Naive B cell (primary cell): ENCODE measurements at regions not wholly inside any gene's neighbourhood (a gene's known extent, or its start where the extent isn't known, plus 50 kb on each side); places are given as distances from the start of the nearest gene placed in this dataset.
A peak's percentile ranks its signal among the peaks of the same experiment; 100 is the strongest.

Source experiments
- ATAC-seq, 2 donors: fragments of 150-1000 bp; cut with Tn5 transposase; 2 replicates each; pipeline ENCODE4 v1.10.0; 2021; ENCODE audit warnings: low read depth in 2 of 2, mild to moderate bottlenecking in 2 of 2, moderate library complexity in 2 of 2
- DNase-seq: peaks from one replicate; pipeline ENCODE4 v3.0.0; 2022
- H3K27ac Mint-ChIP-seq, 6 donors: one replicate each; pipeline ENCODE4 v1.8.0; 2020 to 2022; ENCODE audit warnings: mild to moderate bottlenecking in 6 of 6, mixed read lengths in 6 of 6, moderate library complexity in 5 of 6, inconsistent platforms in 2 of 6
- H3K27me3 Mint-ChIP-seq, 3 donors: one replicate each; pipeline ENCODE4 v1.8.0; 2021 to 2022; ENCODE audit warnings: mixed read lengths in 3 of 3, mild to moderate bottlenecking in 1 of 3
- H3K36me3 Mint-ChIP-seq, 2 donors: one replicate each; pipeline ENCODE4 v1.8.0; 2020 to 2022; ENCODE audit warnings: mixed read lengths in 2 of 2, inconsistent platforms in 1 of 2, mild to moderate bottlenecking in 1 of 2
- H3K4me1 Mint-ChIP-seq, 3 donors: one replicate each; pipeline ENCODE4 v1.8.0; 2020 to 2022; ENCODE audit warnings: mixed read lengths in 3 of 3, inconsistent platforms in 1 of 3, mild to moderate bottlenecking in 1 of 3, moderate library complexity in 1 of 3
- H3K4me3 Mint-ChIP-seq, 8 donors: one replicate each; pipeline ENCODE4 v1.8.0; 2020 to 2022; ENCODE audit warnings: mild to moderate bottlenecking in 8 of 8, mixed read lengths in 8 of 8, moderate library complexity in 8 of 8, inconsistent platforms in 2 of 8
- H3K9me3 Mint-ChIP-seq, 7 donors: one replicate each; pipeline ENCODE4 v1.8.0; 2020 to 2022; ENCODE audit warnings: mixed read lengths in 7 of 7, mild to moderate bottlenecking in 5 of 7, inconsistent platforms in 2 of 7, moderate library complexity in 1 of 7

GRCh38 chr11:86749821-86750401 is 50.4 kb upstream of the PRSS23 start:
- no peak overlapping the region for H3K4me3 Mint-ChIP-seq
- peaks cover 0 to 6% (median 0%) of the 10 kb centered on the region in 3 donors for H3K27me3 Mint-ChIP-seq

GRCh38 chr11:86749376-86749775 is 51.0 kb upstream of the PRSS23 start:
- Mint-ChIP-seq H3K36me3 (no peaks in the 10 kb centered on the region), H3K27me3 (peaks cover 0 to 6% (median 0%) of the 10 kb centered on the region in 3 donors), H3K4me1 (no peaks in the 10 kb centered on the region), H3K9me3 (peaks cover 0 to 1% (median 0%) of the 10 kb centered on the region in 7 donors), H3K4me3 (no peak overlapping the region), H3K27ac (no peak overlapping the region)
- ATAC-seq: no peak
- no peak for DNase-seq

More at GRCh38 chr11:86749821-86750401, 50.4 kb upstream of the PRSS23 start:
- Mint-ChIP-seq H3K9me3 (peaks cover 0 to 1% (median 0%) of the 10 kb centered on the region in 7 donors), H3K36me3 (no peaks in the 10 kb centered on the region), H3K4me1 (no peaks in the 10 kb centered on the region), H3K27ac (no peak overlapping the region)
- DNase-seq (no peak), ATAC-seq (no peak)

GRCh38 chr11:86748296-86748695 is 52.0 kb upstream of the PRSS23 start:
- Mint-ChIP-seq H3K36me3 (no peaks in the 10 kb centered on the region), H3K4me1 (no peaks in the 10 kb centered on the region), H3K27me3 (peaks cover 0 to 6% (median 0%) of the 10 kb centered on the region in 3 donors), H3K4me3 (peak overlapping the region in 1 of 8 donors; percentile 13), H3K9me3 (peaks cover 0 to 1% (median 0%) of the 10 kb centered on the region in 7 donors), H3K27ac (no peak overlapping the region)
- ATAC-seq (no peak), DNase-seq (no peak)

GRCh38 chr11:86747801-86748200 is 52.5 kb upstream of the PRSS23 start:
- H3K9me3 Mint-ChIP-seq: peaks cover 0 to 1% (median 0%) of the 10 kb centered on the region in 7 donors

GRCh38 chr11:86746514-86746913 is 53.8 kb upstream of the PRSS23 start:
- Mint-ChIP-seq H3K36me3 (no peaks in the 10 kb centered on the region), H3K4me3 (no peak overlapping the region), H3K27me3 (peaks cover 0 to 6% (median 0%) of the 10 kb centered on the region in 3 donors), H3K27ac (no peak overlapping the region), H3K9me3 (peaks cover 0 to 1% (median 0%) of the 10 kb centered on the region in 7 donors), H3K4me1 (no peaks in the 10 kb centered on the region)
- no peak for DNase-seq
- no peak for ATAC-seq

More at GRCh38 chr11:86747801-86748200, 52.5 kb upstream of the PRSS23 start:
- H3K27ac Mint-ChIP-seq: no peak overlapping the region
- no peak for DNase-seq
- peaks cover 0 to 6% (median 0%) of the 10 kb centered on the region in 3 donors for H3K27me3 Mint-ChIP-seq
- no peaks in the 10 kb centered on the region for H3K36me3 Mint-ChIP-seq
- no peaks in the 10 kb centered on the region for H3K4me1 Mint-ChIP-seq
- no peak for ATAC-seq
- H3K4me3 Mint-ChIP-seq: no peak overlapping the region

- no peak overlapping the region for H3K4me3 Mint-ChIP-seq
- H3K9me3 Mint-ChIP-seq: peaks cover 0 to 1% (median 0%) of the 10 kb centered on the region in 7 donors
- no peak for ATAC-seq
- H3K27ac Mint-ChIP-seq: no peak overlapping the region
- peaks cover 0 to 6% (median 0%) of the 10 kb centered on the region in 3 donors for H3K27me3 Mint-ChIP-seq
- H3K36me3 Mint-ChIP-seq: no peaks in the 10 kb centered on the region
- DNase-seq: no peak
- H3K4me1 Mint-ChIP-seq: no peaks in the 10 kb centered on the region
These were observed 54.8 kb upstream of the PRSS23 start for GRCh38 chr11:86745571-86745970.

GRCh38 chr11:86743223-86744118 is 56.9 kb upstream of the PRSS23 start:
- H3K4me1 Mint-ChIP-seq: no peaks in the 10 kb centered on the region
- H3K9me3 Mint-ChIP-seq: peaks cover 0 to 2% (median 0%) of the 10 kb centered on the region in 7 donors
- peaks cover 0 to 3% (median 0%) of the 10 kb centered on the region in 3 donors for H3K27me3 Mint-ChIP-seq
- ATAC-seq (no peak), DNase-seq (no peak)
- H3K27ac Mint-ChIP-seq: no peak overlapping the region
- H3K4me3 Mint-ChIP-seq: no peak overlapping the region
- H3K36me3 Mint-ChIP-seq: no peaks in the 10 kb centered on the region

GRCh38 chr11:86741839-86742805 is 58.2 kb upstream of the PRSS23 start:
- H3K36me3 Mint-ChIP-seq: no peaks in the 10 kb centered on the region
- no peak overlapping the region for H3K27ac Mint-ChIP-seq
- no peaks in the 10 kb centered on the region for H3K4me1 Mint-ChIP-seq

GRCh38 chr11:86741484-86741835 is 58.9 kb upstream of the PRSS23 start:
- Mint-ChIP-seq H3K27ac (no peak overlapping the region), H3K4me3 (no peak overlapping the region), H3K36me3 (no peaks in the 10 kb centered on the region), H3K9me3 (peaks cover 0 to 2% (median 0%) of the 10 kb centered on the region in 7 donors), H3K27me3 (no peaks in the 10 kb centered on the region), H3K4me1 (no peaks in the 10 kb centered on the region)
- ATAC-seq: no peak
- DNase-seq: no peak

More at GRCh38 chr11:86741839-86742805, 58.2 kb upstream of the PRSS23 start:
- DNase-seq (no peak), ATAC-seq (no peak)
- no peak overlapping the region for H3K4me3 Mint-ChIP-seq
- H3K9me3 Mint-ChIP-seq: peaks cover 0 to 2% (median 0%) of the 10 kb centered on the region in 7 donors
- no peaks in the 10 kb centered on the region for H3K27me3 Mint-ChIP-seq

- Mint-ChIP-seq H3K4me1 (no peaks in the 10 kb centered on the region), H3K27ac (no peak overlapping the region), H3K36me3 (no peaks in the 10 kb centered on the region), H3K27me3 (no peaks in the 10 kb centered on the region), H3K4me3 (peak overlapping the region in 1 of 8 donors; percentile 6), H3K9me3 (peaks cover 0 to 2% (median 0%) of the 10 kb centered on the region in 7 donors)
- ATAC-seq (no peak), DNase-seq (no peak)
These were observed 59.5 kb upstream of the PRSS23 start for GRCh38 chr11:86740628-86741483.

GRCh38 chr11:86738568-86738967 is 61.8 kb upstream of the PRSS23 start:
- Mint-ChIP-seq H3K36me3 (no peaks in the 10 kb centered on the region), H3K4me1 (no peaks in the 10 kb centered on the region), H3K27me3 (no peaks in the 10 kb centered on the region), H3K9me3 (peaks cover 0 to 2% (median 0%) of the 10 kb centered on the region in 7 donors), H3K4me3 (no peak overlapping the region), H3K27ac (no peak overlapping the region)
- ATAC-seq: no peak
- no peak for DNase-seq

- no peak overlapping the region for H3K27ac Mint-ChIP-seq
- no peaks in the 10 kb centered on the region for H3K27me3 Mint-ChIP-seq
- no peak overlapping the region for H3K4me3 Mint-ChIP-seq
- H3K9me3 Mint-ChIP-seq: peaks cover 0 to 2% (median 0%) of the 10 kb centered on the region in 7 donors
- H3K36me3 Mint-ChIP-seq: no peaks in the 10 kb centered on the region
- DNase-seq: no peak
- no peak for ATAC-seq
- no peaks in the 10 kb centered on the region for H3K4me1 Mint-ChIP-seq
These were observed 62.6 kb upstream of the PRSS23 start for GRCh38 chr11:86737737-86738136.
